Cardiac muscle cell (in vitro differentiated cells and primary cell): ENCODE measurements at regions not wholly inside any gene's neighbourhood (a gene's known extent, or its start where the extent isn't known, plus 50 kb on each side); places are given as distances from the start of the nearest gene placed in this dataset.
"Not testable (repeated sequence)": the region's sequence is repeated elsewhere in the genome, so short reads cannot be mapped to it uniquely, and the experiment has no call there.

Experiments
- DNase-seq, 2 donors: peaks; one replicate each; pipeline versions ENCODE4 v3.0.0 to v3.0.0-alpha.2; 2010 to 2017; ENCODE audit warnings: low read depth in 1 of 2, low spot score in 1 of 2
- H3K27ac ChIP-seq: fragments of 200-600 bp; sonication (generic); 2 replicates; pipeline ENCODE4 v1.5.1; 2016
- H3K27me3 ChIP-seq: fragments of 200-600 bp; sonication (generic); 2 replicates; pipeline ENCODE4 v1.6.0; 2016; ENCODE audit warnings: control low read depth
- H3K36me3 ChIP-seq: fragments of 200-600 bp; sonication (generic); 2 replicates; pipeline ENCODE4 v1.5.1; 2016; ENCODE audit warnings: control low read depth
- H3K4me1 ChIP-seq: fragments of 200-600 bp; sonication (generic); 2 replicates; pipeline ENCODE4 v1.8.1; 2017; ENCODE audit warnings: low read depth, mild to moderate bottlenecking, mixed run types
- H3K4me3 ChIP-seq: fragments of 200-600 bp; sonication (generic); 2 replicates; pipeline ENCODE4 v1.5.1; 2016; ENCODE audit warnings: mild to moderate bottlenecking
- H3K9me3 ChIP-seq: fragments of 200-600 bp; sonication (generic); 2 replicates; pipeline ENCODE4 v1.5.1; 2017; ENCODE audit warnings: low read depth, mild to moderate bottlenecking, control low read depth
- TF ChIP-seq, protein P1 (sequence below): IDR thresholded peaks from 2 replicates; pipeline ENCODE4 v1.5.1; 2012; ENCODE audit warnings: low read depth, mild to moderate bottlenecking, low read length

DNA sequence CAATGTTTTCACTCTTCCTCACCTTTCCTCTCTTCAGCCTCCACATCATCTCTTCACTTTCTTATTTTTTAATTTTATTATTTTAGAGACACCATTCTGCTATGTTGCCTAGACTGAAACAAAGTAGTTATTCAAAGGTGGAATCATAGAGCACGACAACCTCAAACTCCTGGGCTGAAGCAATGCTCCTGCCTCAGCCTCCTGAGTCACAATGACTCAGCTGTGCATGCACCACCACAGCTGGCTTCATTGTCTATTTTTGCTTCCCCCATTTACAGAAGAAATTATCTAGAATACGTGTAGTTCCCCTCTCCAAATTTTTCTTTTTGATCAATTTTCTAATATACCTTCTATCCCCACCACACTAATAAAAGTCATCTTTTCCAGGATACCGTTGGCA lies 911.5 kb upstream of the SOX11 start:
- H3K9me3 ChIP-seq: no peaks in the 10 kb centered on the region

DNA sequence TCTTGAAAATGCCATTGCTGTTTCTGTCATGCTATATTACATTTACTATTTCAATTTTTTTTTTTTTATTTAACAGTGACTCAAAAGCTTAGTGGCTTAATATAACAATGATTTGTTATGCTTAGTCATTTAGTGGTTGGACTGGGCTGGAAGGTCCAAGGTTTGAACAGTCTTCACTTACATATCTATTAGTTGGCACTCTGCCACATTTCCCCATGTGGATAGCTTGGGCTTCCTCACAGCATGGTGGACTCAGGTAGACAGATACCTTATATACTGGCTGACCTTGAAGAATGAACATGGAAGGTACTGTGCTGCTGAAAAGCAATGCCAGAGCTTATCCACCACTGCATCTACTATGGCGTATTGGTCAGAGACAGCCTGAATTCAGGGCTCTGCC lies 909.5 kb upstream of the SOX11 start:
- H3K27ac ChIP-seq: no peak overlapping the region
- peaks cover 3% of the 10 kb centered on the region for H3K4me1 ChIP-seq
- TF ChIP-seq, protein P1, sequence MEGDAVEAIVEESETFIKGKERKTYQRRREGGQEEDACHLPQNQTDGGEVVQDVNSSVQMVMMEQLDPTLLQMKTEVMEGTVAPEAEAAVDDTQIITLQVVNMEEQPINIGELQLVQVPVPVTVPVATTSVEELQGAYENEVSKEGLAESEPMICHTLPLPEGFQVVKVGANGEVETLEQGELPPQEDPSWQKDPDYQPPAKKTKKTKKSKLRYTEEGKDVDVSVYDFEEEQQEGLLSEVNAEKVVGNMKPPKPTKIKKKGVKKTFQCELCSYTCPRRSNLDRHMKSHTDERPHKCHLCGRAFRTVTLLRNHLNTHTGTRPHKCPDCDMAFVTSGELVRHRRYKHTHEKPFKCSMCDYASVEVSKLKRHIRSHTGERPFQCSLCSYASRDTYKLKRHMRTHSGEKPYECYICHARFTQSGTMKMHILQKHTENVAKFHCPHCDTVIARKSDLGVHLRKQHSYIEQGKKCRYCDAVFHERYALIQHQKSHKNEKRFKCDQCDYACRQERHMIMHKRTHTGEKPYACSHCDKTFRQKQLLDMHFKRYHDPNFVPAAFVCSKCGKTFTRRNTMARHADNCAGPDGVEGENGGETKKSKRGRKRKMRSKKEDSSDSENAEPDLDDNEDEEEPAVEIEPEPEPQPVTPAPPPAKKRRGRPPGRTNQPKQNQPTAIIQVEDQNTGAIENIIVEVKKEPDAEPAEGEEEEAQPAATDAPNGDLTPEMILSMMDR: no peak
- DNase-seq: no peak
- H3K27me3 ChIP-seq: no peaks in the 10 kb centered on the region
- H3K36me3 ChIP-seq: no peaks in the 10 kb centered on the region
- H3K9me3 ChIP-seq: no peaks in the 10 kb centered on the region
- no peak overlapping the region for H3K4me3 ChIP-seq

More for the DNA sequence above, 911.5 kb upstream of the SOX11 start:
- no peak overlapping the region for H3K4me3 ChIP-seq
- no peaks in the 10 kb centered on the region for H3K36me3 ChIP-seq
- no peaks in the 10 kb centered on the region for H3K27me3 ChIP-seq
- H3K27ac ChIP-seq: no peak overlapping the region
- TF ChIP-seq, protein P1: no peak
- no peak for DNase-seq
- H3K4me1 ChIP-seq: peaks cover 13% of the 10 kb centered on the region

DNA sequence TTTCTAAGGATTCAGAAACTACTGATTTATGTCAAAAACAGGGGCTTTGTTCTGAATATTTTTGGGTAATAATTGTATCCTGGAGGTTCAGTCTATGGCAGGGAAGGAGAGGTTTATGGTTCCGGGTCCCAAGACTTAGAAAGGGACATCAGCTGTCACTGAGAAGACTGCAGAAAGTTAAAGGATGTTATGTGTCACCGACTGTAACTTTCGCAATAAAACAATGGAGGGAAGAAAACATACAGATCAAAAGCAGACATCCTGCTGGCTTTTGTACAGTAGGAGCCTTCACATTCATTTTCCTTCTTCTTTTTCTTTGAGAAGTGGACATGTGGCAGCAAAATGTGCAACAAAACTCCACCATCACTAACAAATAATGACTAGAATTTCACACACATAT lies 900.7 kb upstream of the SOX11 start:
- DNase-seq: no peak
- H3K27ac ChIP-seq: no peak overlapping the region
- H3K4me1 ChIP-seq: no peaks in the 10 kb centered on the region
- H3K4me3 ChIP-seq: no peak overlapping the region
- TF ChIP-seq, protein P1: no peak
- H3K27me3 ChIP-seq: no peaks in the 10 kb centered on the region
- no peaks in the 10 kb centered on the region for H3K36me3 ChIP-seq
- no peaks in the 10 kb centered on the region for H3K9me3 ChIP-seq

DNA sequence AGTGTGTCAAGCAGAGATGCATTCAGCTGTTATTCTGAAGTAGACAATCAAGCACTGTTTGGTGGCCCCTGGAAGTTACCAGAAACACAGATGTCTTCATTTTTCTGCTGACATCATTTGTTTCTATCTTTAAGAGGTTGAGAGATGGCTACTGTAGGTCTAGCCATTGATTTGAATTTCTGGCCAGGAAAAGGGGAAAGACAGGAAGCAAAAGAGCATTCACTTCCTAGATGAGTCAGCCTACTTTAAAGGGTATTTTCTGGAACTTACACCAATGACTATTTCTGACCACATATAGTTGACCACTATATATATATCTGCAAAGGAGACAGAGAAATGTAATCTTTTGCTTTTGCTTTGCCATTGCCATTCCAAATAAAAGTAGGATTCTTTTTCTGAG lies 900.1 kb upstream of the SOX11 start:
- TF ChIP-seq, protein P1: no peak
- H3K36me3 ChIP-seq: no peaks in the 10 kb centered on the region
- H3K27me3 ChIP-seq: no peaks in the 10 kb centered on the region
- DNase-seq: no peak
- H3K27ac ChIP-seq: no peak overlapping the region
- no peaks in the 10 kb centered on the region for H3K4me1 ChIP-seq
- H3K9me3 ChIP-seq: no peaks in the 10 kb centered on the region
- no peak overlapping the region for H3K4me3 ChIP-seq

GRCh38 chr2:4803396-4803795 lies 888.8 kb upstream of the SOX11 start:
- TF ChIP-seq, protein P1: no peak
- no peaks in the 10 kb centered on the region for H3K9me3 ChIP-seq
- no peaks in the 10 kb centered on the region for H3K27me3 ChIP-seq
- DNase-seq: no peak
- H3K27ac ChIP-seq: no peak overlapping the region
- no peaks in the 10 kb centered on the region for H3K4me1 ChIP-seq
- H3K4me3 ChIP-seq: no peak overlapping the region
- H3K36me3 ChIP-seq: no peaks in the 10 kb centered on the region

GRCh38 chr2:4814137-4814536 lies 878.0 kb upstream of the SOX11 start:
- not testable (repeated sequence) for H3K9me3 ChIP-seq, H3K4me3 ChIP-seq, H3K27ac ChIP-seq, DNase-seq, H3K4me1 ChIP-seq, H3K27me3 ChIP-seq, H3K36me3 ChIP-seq
